Cardiac muscle cell (in vitro differentiated cells and primary cell): ENCODE measurements at regions not wholly inside any gene's neighbourhood (a gene's known extent, or its start where the extent isn't known, plus 50 kb on each side); places are given as distances from the start of the nearest gene placed in this dataset.

Experiments
- DNase-seq, 2 donors: peaks; one replicate each; pipeline versions ENCODE4 v3.0.0 to v3.0.0-alpha.2; 2010 to 2017; ENCODE audit warnings: low read depth in 1 of 2, low spot score in 1 of 2
- H3K27ac ChIP-seq: fragments of 200-600 bp; sonication (generic); 2 replicates; pipeline ENCODE4 v1.5.1; 2016
- H3K27me3 ChIP-seq: fragments of 200-600 bp; sonication (generic); 2 replicates; pipeline ENCODE4 v1.6.0; 2016; ENCODE audit warnings: control low read depth
- H3K36me3 ChIP-seq: fragments of 200-600 bp; sonication (generic); 2 replicates; pipeline ENCODE4 v1.5.1; 2016; ENCODE audit warnings: control low read depth
- H3K4me1 ChIP-seq: fragments of 200-600 bp; sonication (generic); 2 replicates; pipeline ENCODE4 v1.8.1; 2017; ENCODE audit warnings: low read depth, mild to moderate bottlenecking, mixed run types
- H3K4me3 ChIP-seq: fragments of 200-600 bp; sonication (generic); 2 replicates; pipeline ENCODE4 v1.5.1; 2016; ENCODE audit warnings: mild to moderate bottlenecking
- H3K9me3 ChIP-seq: fragments of 200-600 bp; sonication (generic); 2 replicates; pipeline ENCODE4 v1.5.1; 2017; ENCODE audit warnings: low read depth, mild to moderate bottlenecking, control low read depth
- CTCF ChIP-seq: IDR thresholded peaks from 2 replicates; pipeline ENCODE4 v1.5.1; 2012; ENCODE audit warnings: low read depth, mild to moderate bottlenecking, low read length

DNA sequence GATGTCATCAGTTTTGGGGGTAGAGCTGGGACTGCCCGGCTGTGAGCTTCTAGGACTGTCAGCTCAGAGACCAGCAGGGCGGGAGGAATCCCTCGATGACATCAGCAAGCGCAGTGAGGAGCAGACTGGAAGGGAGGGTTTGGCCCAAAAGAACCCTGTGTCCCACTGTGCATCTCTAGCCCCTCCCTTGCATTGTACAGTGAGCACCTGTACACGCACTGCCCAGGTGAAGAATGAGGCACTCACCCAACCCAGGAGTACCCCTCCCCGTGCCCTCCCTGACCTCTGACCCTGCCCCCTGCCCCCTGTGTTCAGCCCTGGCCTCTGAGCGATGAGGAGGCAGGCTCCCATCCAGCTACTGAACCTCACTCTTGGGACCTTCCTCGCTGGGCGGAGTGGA lies 92.9 kb downstream of the HMX1 start:
- Histone ChIP-seq H3K4me1 (no peaks in the 10 kb centered on the region), H3K27me3 (no peaks in the 10 kb centered on the region), H3K27ac (no peak overlapping the region), H3K36me3 (no peaks in the 10 kb centered on the region), H3K9me3 (no peaks in the 10 kb centered on the region), H3K4me3 (no peak overlapping the region)
- no peak for TF ChIP-seq CTCF
- no peak for DNase-seq

- Histone ChIP-seq H3K9me3 (no peaks in the 10 kb centered on the region), H3K27ac (no peak overlapping the region), H3K27me3 (no peaks in the 10 kb centered on the region), H3K36me3 (no peaks in the 10 kb centered on the region), H3K4me3 (no peak overlapping the region), H3K4me1 (no peaks in the 10 kb centered on the region)
- TF ChIP-seq CTCF = no peak
- no peak for DNase-seq
Observed at GRCh38 chr4:8778291-8778690, 93.3 kb downstream of the HMX1 start.

DNA sequence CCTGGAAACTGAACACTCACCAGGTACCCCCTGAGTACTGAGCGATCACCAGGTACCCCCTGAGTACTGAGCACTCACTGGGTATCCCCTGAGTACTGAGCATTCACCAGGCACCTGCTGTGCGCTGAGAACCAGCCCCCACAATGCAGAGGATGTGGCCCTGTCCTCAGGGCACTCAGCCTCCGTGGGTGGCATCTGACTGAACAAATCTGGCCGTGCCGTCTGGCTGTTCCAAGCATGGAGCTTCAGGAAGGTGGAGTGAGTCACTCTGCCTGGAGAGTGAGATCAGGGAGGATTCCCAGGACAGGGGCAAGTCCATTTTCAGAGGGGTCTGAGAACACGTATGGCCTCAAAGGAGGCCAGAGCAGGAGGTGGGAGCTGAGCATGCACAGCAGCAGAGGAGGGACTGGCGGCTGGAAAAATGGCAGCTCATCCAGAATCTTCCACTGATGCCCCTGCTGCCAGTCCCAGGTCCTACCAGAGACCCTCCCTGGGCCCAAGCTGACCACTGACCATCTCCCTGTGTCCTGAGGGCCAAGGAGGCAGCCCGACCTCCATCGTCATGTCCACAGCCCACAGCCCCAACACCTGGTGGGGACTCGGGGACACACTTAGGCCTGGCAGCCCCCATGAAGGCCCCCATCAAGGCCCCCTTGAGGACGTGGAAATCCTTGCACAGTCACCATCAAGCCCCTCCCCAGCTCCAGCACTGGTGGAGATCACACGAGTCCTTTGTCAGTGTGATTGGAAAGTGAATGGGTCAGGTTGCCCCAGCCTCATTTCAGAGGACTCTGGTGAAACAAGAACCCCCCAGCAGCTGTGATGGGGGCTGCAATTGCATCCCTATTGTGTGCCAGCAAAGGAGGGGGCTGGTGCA lies 94.1 kb downstream of the HMX1 start:
- no peaks in the 10 kb centered on the region for H3K36me3 ChIP-seq
- H3K27ac ChIP-seq = no peak overlapping the region
- H3K9me3 ChIP-seq = no peaks in the 10 kb centered on the region
- H3K4me1 ChIP-seq = no peaks in the 10 kb centered on the region
- no peak for TF ChIP-seq CTCF
- no peak overlapping the region for H3K4me3 ChIP-seq
- no peak for DNase-seq
- H3K27me3 ChIP-seq = no peaks in the 10 kb centered on the region

GRCh38 chr4:8776366-8776765 lies 95.3 kb downstream of the HMX1 start:
- TF ChIP-seq CTCF = no peak
- no peaks in the 10 kb centered on the region for H3K4me1 ChIP-seq
- DNase-seq = no peak
- no peak overlapping the region for H3K27ac ChIP-seq
- no peaks in the 10 kb centered on the region for H3K27me3 ChIP-seq
- no peaks in the 10 kb centered on the region for H3K36me3 ChIP-seq
- H3K4me3 ChIP-seq = no peak overlapping the region
- no peaks in the 10 kb centered on the region for H3K9me3 ChIP-seq

DNA sequence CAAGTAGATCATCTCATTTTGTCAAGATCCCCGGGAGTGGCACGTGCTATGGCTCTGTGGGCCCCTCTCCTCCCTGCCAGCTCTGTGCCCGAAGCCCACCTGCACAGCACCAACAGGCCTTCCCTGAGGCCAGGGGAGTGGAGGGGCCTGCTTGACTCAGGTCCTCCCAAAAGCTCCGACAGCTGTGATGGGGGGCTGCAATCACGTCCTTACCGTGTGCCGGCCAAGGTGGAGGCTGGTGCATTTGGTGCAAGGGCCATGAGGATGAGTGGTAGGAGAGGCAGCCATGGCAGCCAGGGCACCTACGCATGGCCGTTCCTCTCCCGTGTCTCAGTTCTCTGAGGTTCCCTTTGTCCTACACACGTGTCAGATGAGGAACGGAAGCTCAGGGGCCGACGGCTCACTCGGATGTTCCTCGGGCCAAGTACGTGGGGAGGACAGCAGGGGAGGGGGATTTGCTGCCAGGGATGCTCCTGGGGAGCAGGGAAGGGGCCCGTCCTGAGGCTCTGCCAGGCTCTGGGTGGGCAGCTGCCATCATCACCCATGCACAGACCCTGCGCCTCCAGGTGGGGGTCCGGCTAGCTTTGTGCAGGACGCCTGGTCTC lies 95.8 kb downstream of the HMX1 start:
- Histone ChIP-seq H3K9me3 (no peaks in the 10 kb centered on the region), H3K27ac (no peak overlapping the region), H3K36me3 (no peaks in the 10 kb centered on the region), H3K4me3 (no peak overlapping the region), H3K27me3 (no peaks in the 10 kb centered on the region), H3K4me1 (no peaks in the 10 kb centered on the region)
- no peak for DNase-seq
- TF ChIP-seq CTCF = no peak
